CD8-positive, alpha-beta memory T cell (primary cell): ENCODE measurements at regions not wholly inside any gene's neighbourhood (a gene's known extent, or its start where the extent isn't known, plus 50 kb on each side); places are given as distances from the start of the nearest gene placed in this dataset.
"Not testable (repeated sequence)": the region's sequence is repeated elsewhere in the genome, so short reads cannot be mapped to it uniquely, and the experiment has no call there.

Experiments used
- CTCF ChIA-PET: fragments of 350-600 bp; sonication (Branson Sonifier 250); formaldehyde crosslinking; loops from one replicate; lab custom pipeline; 2021; ENCODE audit warnings: antibody characterized with exemption; lab: Charles Lee
- POLR2A ChIA-PET: fragments of 350-600 bp; sonication (Branson Sonifier 250); formaldehyde crosslinking; loops from one replicate; lab custom pipeline; 2021; ENCODE audit warnings: antibody characterized with exemption; lab: Charles Lee
- DNase-seq, 5 donors: peaks; one replicate each; pipeline versions ENCODE4 v3.0.0 to v3.0.0-alpha.2; 2020 to 2022; ENCODE audit warnings: mixed read lengths in 1 of 5
- H3K27ac ChIP-seq: one replicate; pipeline ENCODE4 v1.7.0; 2013; ENCODE audit warnings: low read depth, mild to moderate bottlenecking, low read length, moderate library complexity
- H3K27me3 ChIP-seq: 2 replicates; pipeline ENCODE4 v1.7.0; 2013; ENCODE audit warnings: low read length, mild to moderate bottlenecking; ENCODE audit not compliant: insufficient read depth, poor library complexity, severe bottlenecking
- H3K36me3 ChIP-seq: 2 replicates; pipeline ENCODE4 v1.7.0; 2013; ENCODE audit warnings: mild to moderate bottlenecking, low read length, moderate library complexity; ENCODE audit not compliant: insufficient read depth
- H3K4me1 ChIP-seq: 2 replicates; pipeline ENCODE4 v1.7.0; 2013; ENCODE audit warnings: mild to moderate bottlenecking, low read length, moderate library complexity; ENCODE audit not compliant: insufficient read depth
- H3K4me3 ChIP-seq: 2 replicates; pipeline ENCODE4 v1.7.0; 2013; ENCODE audit warnings: mild to moderate bottlenecking, low read length
- H3K9me3 ChIP-seq: 2 replicates; pipeline ENCODE4 v1.7.0; 2013; ENCODE audit warnings: mild to moderate bottlenecking, low read length
- H3K27ac Mint-ChIP-seq, 8 donors: one replicate each; pipeline ENCODE4 v1.8.0; 2020 to 2021; ENCODE audit warnings: mixed read lengths in 8 of 8, mild to moderate bottlenecking in 6 of 8, inconsistent platforms in 3 of 8, moderate library complexity in 3 of 8
- H3K27me3 Mint-ChIP-seq, 2 donors: one replicate each; pipeline ENCODE4 v1.8.0; 2020 to 2021; ENCODE audit warnings: mixed read lengths in 2 of 2, mild to moderate bottlenecking in 1 of 2, moderate library complexity in 1 of 2
- H3K36me3 Mint-ChIP-seq, 3 donors: one replicate each; pipeline ENCODE4 v1.8.0; 2020 to 2021; ENCODE audit warnings: mixed read lengths in 3 of 3, inconsistent platforms in 1 of 3, mild to moderate bottlenecking in 1 of 3
- H3K4me1 Mint-ChIP-seq, 3 donors: one replicate each; pipeline ENCODE4 v1.8.0; 2020 to 2021; ENCODE audit warnings: mixed read lengths in 3 of 3, inconsistent platforms in 1 of 3, mild to moderate bottlenecking in 1 of 3
- H3K4me3 Mint-ChIP-seq, 7 donors: one replicate each; pipeline ENCODE4 v1.8.0; 2020 to 2021; ENCODE audit warnings: mixed read lengths in 7 of 7, mild to moderate bottlenecking in 6 of 7, moderate library complexity in 4 of 7, inconsistent platforms in 2 of 7
- H3K9me3 Mint-ChIP-seq, 5 donors: one replicate each; pipeline ENCODE4 v1.8.0; 2020 to 2022; ENCODE audit warnings: mixed read lengths in 5 of 5, mild to moderate bottlenecking in 3 of 5, moderate library complexity in 2 of 5, inconsistent platforms in 1 of 5

GRCh38 chr9:61628951-61629350, 439.1 kb downstream of the SPATA31A7 start:
- CTCF ChIA-PET, H3K4me3 Mint-ChIP-seq, H3K9me3 Mint-ChIP-seq, H3K27me3 ChIP-seq, H3K9me3 ChIP-seq, DNase-seq, POLR2A ChIA-PET, H3K27me3 Mint-ChIP-seq, H3K36me3 Mint-ChIP-seq, H3K4me1 ChIP-seq, H3K4me3 ChIP-seq, H3K36me3 ChIP-seq, H3K4me1 Mint-ChIP-seq, H3K27ac ChIP-seq, H3K27ac Mint-ChIP-seq: not testable (repeated sequence)

- Histone ChIP-seq H3K36me3 (no peaks in the 10 kb centered on the region), H3K4me3 (no peak overlapping the region), H3K4me1 (no peaks in the 10 kb centered on the region), H3K27ac (no peak overlapping the region), H3K9me3 (no peaks in the 10 kb centered on the region), H3K27me3 (no peaks in the 10 kb centered on the region)
- Mint-ChIP-seq H3K27me3 (no peaks in the 10 kb centered on the region), H3K27ac (no peak overlapping the region), H3K36me3 (no peaks in the 10 kb centered on the region), H3K9me3 (no peaks in the 10 kb centered on the region), H3K4me1 (no peaks in the 10 kb centered on the region), H3K4me3 (no peak overlapping the region)
- DNase-seq = no peak
- ChIA-PET POLR2A (no interaction called here), CTCF (no interaction called here)
Observed at GRCh38 chr9:61634192-61634591, 444.4 kb downstream of the SPATA31A7 start.

DNA sequence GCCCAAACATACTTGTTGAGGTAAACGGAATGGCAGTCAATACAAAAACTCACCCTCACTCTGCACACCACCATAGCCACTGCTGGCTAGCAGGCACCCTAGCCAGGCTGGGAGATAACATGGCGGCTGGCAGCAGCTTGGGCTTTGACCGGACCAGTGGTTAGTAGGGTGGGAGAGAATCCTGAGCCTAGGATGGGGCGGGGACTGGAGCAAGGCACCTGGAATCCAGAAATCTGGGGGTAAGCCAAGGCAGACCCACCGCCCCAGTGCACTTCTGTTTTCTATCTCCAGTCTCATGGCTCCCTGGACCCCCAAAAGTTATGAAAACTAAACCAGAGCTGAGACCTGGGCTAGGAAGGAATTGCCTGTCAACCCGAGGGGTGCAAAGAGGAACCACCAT, 474.4 kb downstream of the SPATA31A7 start:
- H3K36me3 Mint-ChIP-seq, CTCF ChIA-PET, H3K4me3 Mint-ChIP-seq, H3K27ac Mint-ChIP-seq, H3K27ac ChIP-seq, H3K4me1 Mint-ChIP-seq, POLR2A ChIA-PET, H3K27me3 Mint-ChIP-seq, H3K36me3 ChIP-seq, H3K4me3 ChIP-seq, H3K4me1 ChIP-seq, H3K27me3 ChIP-seq, DNase-seq, H3K9me3 ChIP-seq: not testable (repeated sequence)
- peaks cover 0 to 21% (median 8%) of the 10 kb centered on the region in 5 donors for H3K9me3 Mint-ChIP-seq

DNA sequence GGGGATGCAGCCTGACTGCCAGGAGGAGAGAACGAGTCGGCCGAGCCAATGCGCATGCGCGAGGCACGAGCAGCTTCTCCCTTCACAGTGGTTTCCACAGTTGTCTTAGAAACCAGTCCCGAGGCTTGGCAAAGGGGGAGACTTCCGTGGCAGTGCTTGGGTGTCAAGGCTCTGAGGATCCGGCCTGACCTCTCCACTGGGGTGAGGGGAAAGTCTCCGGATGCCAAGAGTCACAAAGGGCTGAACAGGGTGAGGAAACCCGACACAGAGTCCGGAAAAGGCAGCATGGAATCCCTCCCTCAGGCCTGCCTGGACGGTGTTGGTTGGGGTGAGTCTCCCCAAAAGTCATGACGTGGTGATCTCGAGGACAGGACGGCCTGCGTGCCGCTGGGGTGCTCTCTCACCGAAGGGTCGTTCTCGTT, 475.5 kb downstream of the SPATA31A7 start:
- H3K36me3 Mint-ChIP-seq = no peaks in the 10 kb centered on the region
- no peak for DNase-seq
- H3K36me3 ChIP-seq = no peaks in the 10 kb centered on the region
- no peak overlapping the region for H3K4me3 Mint-ChIP-seq
- H3K4me1 ChIP-seq = no peaks in the 10 kb centered on the region
- no peak overlapping the region for H3K27ac Mint-ChIP-seq
- no peaks in the 10 kb centered on the region for H3K4me1 Mint-ChIP-seq
- H3K4me3 ChIP-seq = no peak overlapping the region
- CTCF ChIA-PET = no interaction called here
- H3K9me3 Mint-ChIP-seq = peaks cover 4 to 28% (median 13%) of the 10 kb centered on the region in 5 donors
- no peaks in the 10 kb centered on the region for H3K27me3 Mint-ChIP-seq
- no peaks in the 10 kb centered on the region for H3K9me3 ChIP-seq
- POLR2A ChIA-PET = no interaction called here
- no peak overlapping the region for H3K27ac ChIP-seq
- no peaks in the 10 kb centered on the region for H3K27me3 ChIP-seq

DNA sequence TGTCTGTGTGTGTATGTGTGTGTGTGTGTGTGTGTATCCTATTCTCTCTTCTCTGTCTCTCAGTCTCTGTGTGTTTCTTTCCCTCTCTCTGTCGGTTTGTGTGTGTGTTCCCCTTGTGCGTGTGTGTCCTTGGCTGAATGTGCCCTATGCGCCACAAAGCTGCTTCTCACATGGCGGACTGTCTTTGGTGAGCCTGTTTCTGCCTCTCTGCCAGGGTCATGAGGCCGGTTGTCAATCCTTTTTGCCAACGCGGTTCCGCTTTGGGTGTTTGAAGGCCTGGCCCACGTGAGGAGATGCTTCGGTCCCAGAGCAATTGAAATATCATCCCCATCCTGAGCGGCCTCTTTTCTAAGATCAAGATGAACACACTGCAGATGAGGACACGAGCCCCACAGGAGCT, 476.0 kb downstream of the SPATA31A7 start:
- no peaks in the 10 kb centered on the region for H3K27me3 Mint-ChIP-seq
- Histone ChIP-seq H3K4me1 (no peaks in the 10 kb centered on the region), H3K27me3 (no peaks in the 10 kb centered on the region), H3K4me3 (no peak overlapping the region), H3K9me3 (no peaks in the 10 kb centered on the region), H3K36me3 (no peaks in the 10 kb centered on the region), H3K27ac (no peak overlapping the region)
- no peak for DNase-seq
- no peak overlapping the region for H3K27ac Mint-ChIP-seq
- H3K36me3 Mint-ChIP-seq = no peaks in the 10 kb centered on the region
- H3K4me3 Mint-ChIP-seq = no peak overlapping the region
- CTCF ChIA-PET = no interaction called here
- no peaks in the 10 kb centered on the region for H3K4me1 Mint-ChIP-seq
- POLR2A ChIA-PET = no interaction called here
- peaks cover 4 to 33% (median 14%) of the 10 kb centered on the region in 5 donors for H3K9me3 Mint-ChIP-seq

DNA sequence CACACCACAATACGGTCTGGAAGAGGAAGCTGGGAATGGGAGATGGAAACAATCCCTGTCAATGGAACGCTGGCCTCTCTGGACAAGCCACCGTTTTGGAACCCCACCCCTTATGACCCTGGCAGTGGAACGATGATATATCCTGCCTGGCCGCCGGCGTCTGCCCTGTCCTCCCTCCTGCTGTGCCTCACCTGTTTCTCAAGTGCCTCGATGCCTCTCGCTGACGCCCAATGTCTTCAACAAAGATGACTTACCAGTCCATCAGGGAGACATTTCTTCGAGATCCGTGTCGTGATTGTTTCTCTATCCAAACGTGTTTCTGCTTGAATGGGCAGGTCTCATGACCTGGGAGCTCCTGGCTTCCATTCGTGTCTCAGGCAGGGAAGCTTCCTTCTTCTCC, 476.5 kb downstream of the SPATA31A7 start:
- Histone ChIP-seq H3K9me3 (no peaks in the 10 kb centered on the region), H3K27ac (no peak overlapping the region), H3K27me3 (no peaks in the 10 kb centered on the region), H3K4me3 (no peak overlapping the region), H3K4me1 (no peaks in the 10 kb centered on the region), H3K36me3 (no peaks in the 10 kb centered on the region)
- Mint-ChIP-seq H3K4me1 (no peaks in the 10 kb centered on the region), H3K9me3 (peaks cover 4 to 38% (median 15%) of the 10 kb centered on the region in 5 donors), H3K27me3 (no peaks in the 10 kb centered on the region), H3K4me3 (no peak overlapping the region), H3K27ac (no peak overlapping the region), H3K36me3 (no peaks in the 10 kb centered on the region)
- no peak for DNase-seq
- ChIA-PET POLR2A (no interaction called here), CTCF (no interaction called here)

GRCh38 chr9:61666849-61667371, 477.1 kb downstream of the SPATA31A7 start:
- DNase-seq = no peak
- H3K36me3 Mint-ChIP-seq = no peaks in the 10 kb centered on the region
- POLR2A ChIA-PET = no interaction called here

GRCh38 chr9:61667559-61668121, 477.8 kb downstream of the SPATA31A7 start:
- Mint-ChIP-seq H3K9me3 (peaks cover 4 to 45% (median 16%) of the 10 kb centered on the region in 5 donors), H3K4me3 (no peak overlapping the region), H3K4me1 (peaks cover 0 to under 1% (median 0%) of the 10 kb centered on the region in 3 donors), H3K27ac (no peak overlapping the region), H3K36me3 (no peaks in the 10 kb centered on the region), H3K27me3 (no peaks in the 10 kb centered on the region)
- no peaks in the 10 kb centered on the region for H3K27me3 ChIP-seq
- no peaks in the 10 kb centered on the region for H3K4me1 ChIP-seq
- H3K9me3 ChIP-seq = no peaks in the 10 kb centered on the region
- no peak overlapping the region for H3K4me3 ChIP-seq
- H3K36me3 ChIP-seq = no peaks in the 10 kb centered on the region
- ChIA-PET POLR2A (no interaction called here), CTCF (no interaction called here)
- no peak for DNase-seq
- no peak overlapping the region for H3K27ac ChIP-seq

More at GRCh38 chr9:61666849-61667371, 477.1 kb downstream of the SPATA31A7 start:
- Mint-ChIP-seq H3K4me1 (no peaks in the 10 kb centered on the region), H3K27me3 (no peaks in the 10 kb centered on the region), H3K4me3 (no peak overlapping the region), H3K9me3 (peaks cover 4 to 41% (median 15%) of the 10 kb centered on the region in 5 donors), H3K27ac (no peak overlapping the region)
- CTCF ChIA-PET = no interaction called here
- H3K27me3 ChIP-seq = no peaks in the 10 kb centered on the region
- no peaks in the 10 kb centered on the region for H3K9me3 ChIP-seq
- H3K27ac ChIP-seq = no peak overlapping the region
- H3K4me3 ChIP-seq = no peak overlapping the region
- no peaks in the 10 kb centered on the region for H3K36me3 ChIP-seq
- no peaks in the 10 kb centered on the region for H3K4me1 ChIP-seq
